GM19452 (cell line): ENCODE measurements at regions not wholly inside any gene's neighbourhood (a gene's known extent, or its start where the extent isn't known, plus 50 kb on each side); places are given as distances from the start of the nearest gene placed in this dataset.
"Not testable (repeated sequence)": the region's sequence is repeated elsewhere in the genome, so short reads cannot be mapped to it uniquely, and the experiment has no call there.

Source experiments
- ATAC-seq: cut with Tn5 transposase; IDR thresholded peaks from one replicate; pipeline ENCODE4 v1.9.1; 2021; ENCODE audit not compliant: unreplicated experiment

DNA sequence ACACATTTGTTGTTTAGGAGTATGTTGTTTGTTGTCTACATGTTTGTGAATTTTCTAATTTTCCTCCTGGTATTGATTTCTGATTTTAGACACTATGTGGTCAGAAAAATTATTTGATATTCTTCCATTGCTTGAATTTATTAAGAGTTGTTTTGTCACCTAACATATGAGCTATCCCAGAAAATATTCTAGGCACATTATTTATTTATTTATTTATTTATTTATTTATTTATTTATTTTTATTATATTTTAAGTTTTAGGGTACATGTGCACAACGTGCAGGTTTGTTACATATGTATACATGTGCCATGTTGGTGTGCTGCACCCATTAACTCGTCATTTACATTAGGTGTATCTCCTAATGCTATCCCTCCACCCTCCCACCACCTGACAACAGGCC is 320.8 kb upstream of the CCNG1 start:
- not testable (repeated sequence) for ATAC-seq

DNA sequence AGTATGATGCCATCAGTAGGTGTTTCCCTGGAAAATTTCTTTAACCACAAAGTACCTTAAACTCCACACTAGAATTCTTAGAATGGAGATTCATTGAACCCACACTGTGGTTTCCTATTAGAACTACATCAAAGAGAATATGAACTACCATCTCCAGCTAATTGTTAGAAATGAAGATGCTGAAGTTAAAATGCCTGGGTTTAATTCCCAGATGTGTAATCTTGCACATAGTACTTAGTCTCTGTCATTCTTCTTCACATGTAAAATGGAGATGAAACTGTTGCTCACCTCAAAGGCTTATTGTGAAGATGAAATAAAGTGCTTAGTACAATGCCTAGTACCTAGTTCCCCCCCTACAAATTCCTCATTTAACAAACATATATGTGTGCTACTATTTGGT is 303.3 kb upstream of the CCNG1 start:
- ATAC-seq, result no peak

DNA sequence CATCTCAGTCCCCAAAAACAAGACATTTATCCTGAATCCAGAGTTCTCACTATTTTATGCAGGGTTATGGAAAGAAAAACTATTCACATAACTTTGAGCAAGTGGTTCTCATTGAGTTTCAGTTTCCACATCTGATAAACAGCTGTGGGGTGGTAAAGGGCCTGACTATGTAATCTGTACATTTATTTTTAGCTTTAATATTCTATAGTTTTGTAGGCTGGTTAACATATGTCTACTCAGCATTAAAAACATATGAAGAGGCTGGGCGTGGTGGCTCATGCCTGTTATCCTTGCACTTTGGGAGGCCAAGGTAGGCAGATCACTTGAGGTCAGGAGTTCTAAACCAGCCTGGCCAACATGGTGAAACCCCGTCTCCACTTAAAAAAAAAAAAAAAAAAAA is 301.5 kb upstream of the CCNG1 start:
- ATAC-seq, result no peak

DNA sequence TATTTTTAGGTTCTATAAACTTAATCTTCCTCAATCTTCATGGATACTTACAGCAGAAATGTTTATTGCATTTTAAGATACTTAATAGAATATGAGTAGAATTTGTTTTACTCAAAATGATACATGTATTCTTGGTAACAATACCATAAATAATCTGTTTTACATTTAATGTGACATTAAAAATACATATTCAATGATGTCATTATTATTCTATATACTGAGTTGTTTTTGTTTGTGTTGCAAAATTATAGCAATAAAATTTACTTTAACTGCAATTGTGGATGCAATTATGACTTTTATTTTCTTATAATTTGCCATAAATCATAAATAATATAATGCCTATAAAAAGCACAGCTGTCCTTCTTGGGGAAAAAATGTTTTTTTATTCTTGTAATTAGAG is 275.9 kb upstream of the CCNG1 start:
- no peak for ATAC-seq

DNA sequence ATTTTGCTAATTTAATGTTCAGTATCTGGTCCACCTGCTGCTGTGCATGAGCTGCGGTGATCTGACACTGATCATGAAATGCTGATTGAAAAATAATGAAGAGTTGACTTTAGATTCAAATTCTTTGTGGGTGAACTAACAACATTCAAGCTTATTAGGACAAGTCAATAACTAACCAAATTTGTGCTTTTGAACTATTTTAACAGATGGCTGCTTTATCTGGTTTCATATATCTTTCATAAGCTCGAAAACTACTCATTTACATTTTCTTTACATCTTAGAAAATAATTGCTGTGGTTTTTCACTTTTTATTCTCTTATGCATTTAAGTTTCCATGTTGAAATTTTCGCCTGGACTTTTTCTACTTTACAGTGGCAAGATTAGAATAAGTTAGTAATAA is 274.8 kb upstream of the CCNG1 start:
- no peak for ATAC-seq

DNA sequence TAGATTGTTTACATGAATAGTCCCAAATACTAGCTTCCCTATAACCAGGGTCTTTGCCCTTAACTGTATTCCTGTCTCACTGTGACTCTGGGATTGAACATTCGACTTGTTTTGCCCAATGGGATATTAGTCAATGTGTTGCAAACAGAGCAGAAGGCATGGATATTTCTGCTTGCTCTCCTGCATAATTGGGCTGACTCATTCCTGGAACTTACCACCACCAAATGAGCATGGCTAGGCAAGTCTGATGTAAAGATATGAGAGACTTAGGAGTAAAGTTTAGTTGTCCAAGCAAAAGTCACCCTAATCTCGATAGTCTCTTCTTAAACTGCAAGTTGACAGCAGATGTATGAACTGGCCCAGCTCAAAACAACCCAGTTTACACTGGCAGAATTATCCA is 273.5 kb upstream of the CCNG1 start:
- no peak for ATAC-seq

DNA sequence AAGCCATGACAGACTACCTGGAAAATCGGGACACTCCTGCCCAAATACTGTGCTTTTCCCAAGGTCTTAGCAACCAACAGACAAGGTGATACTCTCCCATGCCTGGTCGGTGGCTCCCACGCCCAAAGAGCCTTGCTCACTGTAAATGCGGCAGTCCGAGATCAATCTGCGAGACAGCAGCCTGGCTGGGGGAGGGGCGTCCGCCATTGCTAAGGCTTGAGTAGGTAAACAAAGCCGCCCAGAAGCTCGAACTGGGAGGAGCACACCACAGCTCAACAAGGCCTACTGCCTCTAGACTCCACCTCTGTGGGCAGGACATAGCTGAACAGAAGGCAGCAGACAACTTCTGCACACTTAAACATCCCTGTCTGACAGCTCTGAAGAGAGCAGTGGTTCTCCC is 272.1 kb upstream of the CCNG1 start:
- no peak for ATAC-seq

DNA sequence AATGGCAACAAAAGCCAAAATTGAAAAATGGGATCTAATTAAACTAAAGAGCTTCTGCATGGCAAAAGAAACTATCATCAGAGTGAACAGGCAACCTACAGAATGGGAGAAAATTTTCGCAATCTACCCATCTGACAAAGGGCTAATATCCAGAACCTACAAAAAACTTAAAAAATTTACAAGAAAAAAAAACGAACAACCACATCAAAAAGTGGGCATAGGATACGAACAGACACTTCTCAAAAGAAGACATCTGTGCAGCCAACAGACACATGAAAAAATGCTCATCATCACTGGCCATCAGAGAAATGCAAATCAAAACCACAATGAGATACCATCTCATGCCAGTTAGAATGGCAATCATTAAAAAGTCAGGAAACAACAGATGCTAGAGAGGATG is 267.2 kb upstream of the CCNG1 start:
- not testable (repeated sequence) for ATAC-seq

DNA sequence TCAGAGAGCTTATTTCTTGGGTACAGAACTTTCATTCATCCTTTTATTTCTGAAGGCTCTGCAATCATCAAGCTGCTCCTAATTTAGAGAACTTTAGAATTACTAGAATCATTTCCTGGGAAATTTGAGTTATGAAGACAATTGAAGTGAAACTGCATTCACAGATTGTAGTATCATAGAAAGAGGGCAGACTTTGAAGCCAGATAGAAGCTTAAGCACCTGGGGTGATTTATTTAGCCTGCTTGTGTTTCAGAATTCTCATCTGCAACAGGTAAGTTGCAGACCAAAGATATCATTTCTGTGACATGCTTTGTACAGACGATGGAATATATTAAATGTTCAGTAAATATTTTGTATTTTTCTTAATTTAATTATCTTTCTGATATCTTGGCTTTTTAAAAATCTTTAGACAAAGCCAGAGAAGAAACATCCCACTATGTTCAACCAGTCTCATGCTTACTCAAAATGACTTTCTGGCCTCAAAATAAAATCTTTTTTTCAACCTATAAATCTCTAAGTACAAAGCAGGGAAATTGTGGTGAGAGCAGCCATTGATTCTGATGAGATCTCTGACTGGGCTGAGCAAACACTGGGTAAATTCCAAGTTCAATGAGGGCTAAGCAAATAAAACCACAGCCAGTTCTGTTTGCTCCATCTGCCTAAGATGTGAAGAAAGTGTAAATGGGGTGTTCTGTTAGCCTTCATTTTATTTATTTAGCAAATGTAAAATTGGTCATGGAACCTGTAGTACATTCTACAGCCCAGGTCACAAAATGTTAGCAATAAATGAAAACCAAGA is 264.7 kb upstream of the CCNG1 start:
- ATAC-seq, result no peak

DNA sequence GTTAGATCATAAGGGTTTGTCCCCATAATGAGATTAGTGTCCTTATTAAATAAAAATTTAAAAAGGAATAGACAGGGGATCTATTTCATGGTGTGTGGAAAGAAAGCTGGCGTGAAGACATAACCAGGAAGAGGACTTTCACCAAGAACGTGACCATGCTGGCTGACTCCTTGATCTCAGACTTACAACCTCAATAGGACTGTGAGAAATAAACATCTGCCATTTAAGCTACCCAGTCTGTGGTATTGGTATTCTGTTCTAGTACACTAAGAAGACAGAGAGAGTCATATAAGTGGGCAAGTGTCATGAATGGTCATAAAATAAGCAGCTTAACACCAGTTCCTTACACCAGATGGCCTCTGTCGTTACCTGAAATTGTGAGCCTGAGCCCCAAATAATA is 259.4 kb upstream of the CCNG1 start:
- no peak for ATAC-seq

DNA sequence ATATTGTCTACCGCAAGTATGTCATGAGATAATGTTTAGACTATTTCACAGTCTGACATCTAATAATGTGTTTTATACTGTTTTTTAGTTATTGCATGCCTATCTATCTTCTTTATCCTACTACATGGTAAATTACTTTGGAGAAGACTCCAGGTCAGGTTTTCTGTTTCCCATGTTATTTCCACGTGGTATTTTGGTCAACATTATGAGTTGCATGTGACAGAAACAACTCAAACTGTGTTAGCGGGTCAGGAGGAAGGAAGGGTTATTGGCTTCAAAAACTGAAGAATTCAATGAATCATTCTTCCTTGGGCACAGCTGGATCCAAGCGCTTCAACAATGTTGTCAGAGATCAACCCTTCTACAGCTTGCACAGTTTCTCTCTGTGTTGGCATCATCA is 252.1 kb upstream of the CCNG1 start:
- ATAC-seq, result no peak

DNA sequence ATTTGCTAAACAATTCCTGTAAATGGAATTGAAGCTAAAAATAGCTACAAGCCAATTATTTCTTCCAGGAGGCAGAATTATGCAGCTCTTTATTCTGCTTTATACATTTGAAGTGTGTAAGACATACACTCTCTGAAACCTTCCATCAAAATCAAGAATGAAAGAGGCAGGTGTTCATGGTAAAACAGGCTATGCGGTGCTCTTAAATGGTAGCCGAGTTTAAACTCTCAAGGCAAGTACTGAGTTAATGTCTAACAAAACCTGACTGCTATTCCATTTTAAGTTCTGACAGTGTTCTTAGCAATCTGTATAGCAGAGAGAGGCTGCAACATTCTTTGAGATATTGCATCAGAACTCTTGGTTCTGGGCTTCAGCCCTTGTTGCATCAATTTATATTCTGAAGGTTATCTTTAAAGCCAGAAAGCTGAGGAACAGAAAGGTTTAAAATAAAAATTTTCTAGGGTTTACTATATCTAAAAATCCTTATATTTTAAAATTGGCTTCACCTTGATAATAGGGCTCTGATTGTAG is 248.3 kb upstream of the CCNG1 start:
- ATAC-seq, result no peak

DNA sequence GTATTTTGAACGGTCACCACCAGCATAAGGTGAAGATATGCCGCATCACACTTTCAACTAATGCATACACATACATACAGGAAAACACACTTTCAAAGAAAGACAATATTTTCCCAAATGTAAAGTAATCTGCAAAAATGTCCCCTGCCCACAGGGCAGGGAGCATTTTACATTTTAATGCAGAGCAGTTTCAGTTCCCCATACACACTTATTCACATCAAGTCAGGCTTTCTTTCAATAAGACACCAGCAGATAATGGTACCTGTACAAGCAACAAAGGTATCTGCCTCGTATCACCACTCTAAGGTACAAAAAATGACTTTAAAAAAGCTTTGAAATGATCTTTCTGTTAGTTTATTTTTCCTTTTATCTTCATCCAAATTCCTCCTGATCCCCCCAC is 247.1 kb upstream of the CCNG1 start:
- no peak for ATAC-seq

DNA sequence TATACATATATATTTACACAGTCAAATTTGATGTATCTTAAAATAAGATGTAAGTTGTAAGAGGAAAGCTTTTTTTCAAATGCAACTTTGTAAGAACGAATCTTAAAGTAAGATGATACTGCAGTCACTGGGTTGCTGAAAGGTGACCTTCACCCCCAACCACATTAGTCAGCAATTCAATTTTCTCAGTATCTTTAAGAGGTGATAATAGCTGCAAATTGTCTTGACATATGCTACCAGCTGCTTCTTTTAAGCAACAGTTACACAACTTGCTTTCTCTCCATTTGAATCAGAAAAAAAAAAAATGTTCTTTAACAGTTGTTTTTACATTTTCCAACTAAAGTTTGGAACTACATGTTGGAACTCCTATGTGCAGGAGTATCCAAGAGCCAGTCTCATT is 246.6 kb upstream of the CCNG1 start:
- no peak for ATAC-seq

DNA sequence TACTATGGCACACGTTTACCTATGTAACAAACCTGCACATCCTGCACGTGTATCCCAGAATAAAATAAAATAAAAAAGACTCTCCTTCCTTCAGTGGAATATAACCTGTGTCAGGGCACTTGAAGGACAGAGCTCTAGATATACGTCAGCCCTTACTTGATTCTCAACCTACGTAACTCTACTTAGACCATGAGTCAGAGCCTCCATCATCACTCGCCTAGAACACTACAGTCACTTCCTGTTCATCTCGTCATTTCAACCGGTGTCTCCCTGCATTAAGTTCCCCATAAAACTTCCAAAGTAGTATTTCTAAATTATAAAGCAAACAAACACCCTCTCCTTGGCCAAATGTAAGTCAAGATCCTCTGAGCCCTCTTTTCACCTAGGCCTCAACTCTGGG is 243.5 kb upstream of the CCNG1 start:
- ATAC-seq, result no peak

DNA sequence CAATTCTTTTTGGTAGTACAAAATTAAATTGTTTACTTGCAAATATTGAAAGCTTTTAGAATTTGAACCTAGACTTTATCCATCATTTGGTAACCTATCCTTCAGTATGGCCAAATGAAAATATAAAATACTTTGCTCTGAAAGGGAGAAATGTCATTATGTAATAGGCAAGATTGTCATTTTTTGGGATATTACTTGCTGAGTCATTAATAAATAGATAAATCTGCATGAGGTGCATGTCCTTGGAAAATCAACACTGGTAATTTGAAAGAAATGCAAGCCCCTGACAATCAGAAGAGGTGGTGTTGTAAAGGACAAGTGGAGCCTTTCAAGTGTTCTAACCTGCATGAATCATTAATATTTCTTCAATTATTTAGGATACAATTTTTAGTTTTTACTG is 231.8 kb upstream of the CCNG1 start:
- ATAC-seq, result no peak

DNA sequence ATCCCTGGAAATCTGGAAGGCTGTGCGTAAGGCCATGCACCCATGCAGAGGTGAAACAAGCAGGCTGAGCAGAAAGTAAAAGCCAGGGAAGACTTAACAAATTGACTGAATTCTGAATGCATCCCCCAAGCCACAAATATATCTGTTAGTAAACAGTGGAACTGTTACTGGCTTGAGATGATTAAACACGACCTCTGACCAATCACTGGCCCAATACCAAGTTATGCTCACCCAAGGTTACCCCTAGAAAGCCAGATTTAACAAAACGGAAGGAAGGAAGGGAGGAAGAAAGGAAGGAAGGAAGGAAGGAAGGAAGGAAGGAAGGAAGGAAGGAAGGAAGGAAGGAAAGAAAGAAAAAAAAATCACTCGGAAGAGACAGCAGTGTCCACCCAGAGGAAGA is 215.8 kb upstream of the CCNG1 start:
- no peak for ATAC-seq

DNA sequence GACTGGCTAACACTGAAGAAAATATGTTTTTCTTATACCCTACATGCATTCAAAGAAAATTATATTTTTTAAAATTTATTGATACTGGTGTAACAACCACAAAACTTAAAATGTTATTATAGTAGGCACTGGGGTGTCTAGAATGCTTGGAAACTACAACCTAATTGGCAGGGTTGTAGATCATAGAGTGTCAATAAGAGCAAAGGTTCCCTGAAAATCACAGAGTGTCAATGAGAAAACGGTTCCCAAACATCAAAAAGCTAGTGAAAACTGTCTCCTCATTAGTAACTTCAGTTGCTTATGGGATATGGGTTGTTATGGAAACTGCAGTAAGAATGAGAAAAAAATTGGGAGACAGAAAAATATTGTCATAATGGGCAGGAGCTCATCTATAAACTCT is 214.4 kb upstream of the CCNG1 start:
- no peak for ATAC-seq

DNA sequence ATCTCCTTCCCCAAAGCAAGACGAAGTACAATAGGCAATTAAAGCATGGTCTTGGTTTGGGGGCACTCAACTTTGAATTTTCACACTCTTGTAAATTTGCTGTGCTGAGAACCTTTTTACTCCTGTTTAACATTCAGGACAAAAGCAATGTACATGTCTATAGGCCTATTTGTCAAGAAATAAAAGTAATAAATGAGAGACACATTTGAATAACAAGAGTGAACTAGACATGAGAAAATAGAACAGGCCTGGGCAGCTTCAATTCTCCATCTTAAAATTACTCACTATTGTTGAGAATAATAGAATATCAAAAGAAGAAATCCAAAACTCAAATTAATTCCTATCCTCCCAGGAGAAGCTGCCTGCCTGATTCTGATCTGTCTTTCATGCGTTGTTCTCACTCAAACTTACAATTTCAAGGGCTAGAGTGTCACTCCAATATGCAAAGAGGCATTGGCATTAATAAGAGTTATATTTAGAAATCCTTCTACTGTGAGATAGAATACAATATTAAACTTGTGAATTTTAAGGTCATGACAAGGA is 192.9 kb upstream of the CCNG1 start:
- no peak for ATAC-seq

DNA sequence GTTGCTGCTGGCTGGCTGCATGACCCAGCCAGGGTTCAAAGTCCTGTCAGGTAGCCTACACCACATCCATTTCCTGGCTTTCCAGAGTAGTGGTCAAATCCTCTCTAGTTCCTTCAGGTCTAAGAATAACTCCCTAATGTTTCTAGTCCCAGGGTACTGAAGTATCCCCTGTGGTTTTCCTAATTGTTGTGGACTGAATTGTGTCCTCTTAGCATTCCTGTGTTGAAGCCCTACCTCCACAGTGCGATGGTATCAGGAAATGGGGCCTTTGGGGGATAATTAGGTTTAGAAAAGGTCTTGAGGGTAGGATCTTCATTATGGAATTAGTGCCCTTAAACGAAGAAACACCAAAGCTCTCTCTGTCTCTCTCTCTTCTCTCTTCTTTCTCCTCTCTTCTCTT is 191.8 kb upstream of the CCNG1 start:
- ATAC-seq, result no peak

DNA sequence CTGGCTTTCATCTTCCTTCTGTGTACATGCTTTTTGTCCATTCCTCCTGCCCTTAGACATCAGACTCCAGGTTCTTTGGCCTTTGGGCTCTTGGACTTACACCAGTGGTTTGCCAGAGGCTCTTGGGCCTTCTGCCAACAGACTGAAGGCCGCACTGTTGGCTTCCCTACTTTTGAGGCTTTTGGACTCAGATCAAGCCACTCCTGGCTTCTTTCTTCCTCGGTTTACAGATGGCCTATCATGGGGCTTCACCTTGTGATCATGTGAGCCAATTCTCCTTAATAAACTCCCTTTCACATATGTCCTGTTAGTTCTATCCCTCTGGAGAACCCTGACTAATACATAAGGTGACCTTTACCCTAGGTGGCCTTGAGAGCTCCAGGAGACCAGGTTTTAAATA is 189.1 kb upstream of the CCNG1 start:
- no peak for ATAC-seq

DNA sequence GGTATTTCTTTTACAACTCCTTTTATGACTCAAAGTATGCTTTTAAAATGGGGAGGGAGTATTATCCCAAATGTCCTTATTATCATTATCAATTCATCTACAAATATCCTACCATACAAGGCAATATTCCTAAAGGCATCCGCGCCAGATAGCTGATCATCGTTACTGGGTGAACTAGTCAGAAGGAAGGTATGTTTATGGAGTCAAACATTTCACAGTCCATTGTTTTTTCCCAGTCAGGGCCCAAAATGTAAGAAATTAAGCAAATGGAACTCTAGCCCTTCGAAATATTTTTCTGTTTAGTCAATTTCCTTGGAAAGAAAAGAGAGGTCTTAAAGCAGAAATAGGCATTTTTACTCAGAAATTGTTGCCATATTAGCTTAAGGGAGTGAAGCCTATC is 188.5 kb upstream of the CCNG1 start:
- ATAC-seq, result no peak

DNA sequence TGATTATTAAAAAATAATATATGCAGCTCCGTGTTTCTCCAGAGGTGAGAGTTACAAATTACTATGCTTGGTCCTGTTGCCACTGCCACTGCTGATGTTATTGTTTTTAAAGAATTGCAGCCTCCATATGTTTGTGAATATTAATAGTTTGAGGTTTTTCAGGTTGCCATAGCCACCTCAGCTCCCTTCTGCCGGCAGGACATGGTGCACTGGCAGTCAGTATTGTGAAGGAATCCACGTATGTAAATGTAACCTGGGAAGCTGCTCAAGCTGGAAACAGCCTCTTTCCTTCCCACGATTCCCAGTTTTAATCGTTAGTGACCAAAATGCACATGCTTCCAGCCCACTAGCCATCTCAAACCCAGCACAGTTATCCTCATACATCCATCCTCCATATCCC is 184.4 kb upstream of the CCNG1 start:
- no peak for ATAC-seq
